GM19463 (cell line): ENCODE measurements at regions not wholly inside any gene's neighbourhood (a gene's known extent, or its start where the extent isn't known, plus 50 kb on each side); places are given as distances from the start of the nearest gene placed in this dataset.

Experiments used
- ATAC-seq: cut with Tn5 transposase; IDR thresholded peaks from one replicate; pipeline ENCODE4 v1.9.1; 2021; ENCODE audit warnings: mild to moderate bottlenecking, moderate library complexity; ENCODE audit not compliant: unreplicated experiment

DNA sequence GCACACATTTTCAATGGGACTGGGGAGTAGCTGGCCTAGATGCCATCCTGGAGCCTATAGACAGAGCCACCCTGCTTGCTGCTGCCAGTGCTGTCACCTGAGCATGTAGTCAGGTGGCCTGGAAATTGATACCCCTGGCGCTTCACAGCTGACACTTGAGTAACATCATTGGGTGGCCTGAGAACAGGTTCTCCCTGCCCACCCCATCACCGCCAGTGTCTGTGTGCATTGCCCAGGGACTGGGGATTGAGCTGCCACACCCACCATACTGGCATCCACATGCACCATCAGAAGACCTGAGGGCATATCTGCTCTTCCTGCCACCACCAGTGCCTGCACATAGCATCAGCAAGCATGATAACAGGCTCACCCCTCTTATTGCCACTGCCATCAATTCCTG is 1142.9 kb upstream of the PABPC4L start:
- no peak for ATAC-seq

GRCh38 chr4:135338181-135338580 is 1136.6 kb upstream of the PABPC4L start:
- no peak for ATAC-seq

DNA sequence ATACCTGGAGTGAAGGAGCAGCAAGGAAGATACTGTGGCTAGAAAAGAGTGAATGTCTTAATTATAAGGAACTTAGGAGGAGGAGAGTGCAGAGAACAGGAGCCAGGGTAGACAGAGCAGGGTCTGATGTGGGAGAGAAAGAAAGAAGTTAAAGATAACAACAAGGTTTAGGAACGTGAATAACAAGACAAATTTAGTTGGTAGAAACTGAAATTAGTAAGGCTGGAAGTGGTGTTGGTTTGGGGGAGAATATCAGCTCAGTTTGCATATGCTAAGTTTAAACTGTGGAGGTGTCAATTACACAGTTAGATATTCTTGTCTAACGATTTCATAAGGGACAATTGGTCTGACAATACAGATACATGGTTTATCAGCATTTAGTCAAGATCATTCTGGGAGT is 1123.7 kb upstream of the PABPC4L start:
- ATAC-seq = no peak

GRCh38 chr4:135319685-135320084 is 1118.1 kb upstream of the PABPC4L start:
- ATAC-seq = no peak

GRCh38 chr4:135316266-135316779 is 1114.7 kb upstream of the PABPC4L start:
- ATAC-seq = no peak

- ATAC-seq = no peak
Measured at GRCh38 chr4:135290136-135290535, 1088.5 kb upstream of the PABPC4L start.

DNA sequence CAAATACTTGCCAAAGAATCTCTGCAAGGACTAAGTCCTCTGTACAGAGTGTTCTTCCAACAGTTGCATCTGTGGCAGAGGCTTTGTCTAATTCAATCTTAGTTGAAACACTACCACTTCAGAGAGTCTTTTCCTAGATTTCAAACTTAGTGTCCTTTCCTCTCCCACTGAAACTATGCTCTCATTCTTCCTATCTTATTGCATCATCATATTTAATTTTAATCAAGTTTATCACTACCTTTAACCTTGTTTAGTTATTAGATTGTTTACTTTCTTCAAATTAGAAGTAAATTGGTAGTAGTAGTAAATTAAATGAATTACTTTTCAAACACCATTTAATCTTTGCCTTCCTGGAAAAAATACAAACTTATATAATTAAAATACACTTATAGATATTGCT is 1082.3 kb upstream of the PABPC4L start:
- ATAC-seq = no peak

GRCh38 chr4:135282676-135283075 is 1081.1 kb upstream of the PABPC4L start:
- no peak for ATAC-seq

DNA sequence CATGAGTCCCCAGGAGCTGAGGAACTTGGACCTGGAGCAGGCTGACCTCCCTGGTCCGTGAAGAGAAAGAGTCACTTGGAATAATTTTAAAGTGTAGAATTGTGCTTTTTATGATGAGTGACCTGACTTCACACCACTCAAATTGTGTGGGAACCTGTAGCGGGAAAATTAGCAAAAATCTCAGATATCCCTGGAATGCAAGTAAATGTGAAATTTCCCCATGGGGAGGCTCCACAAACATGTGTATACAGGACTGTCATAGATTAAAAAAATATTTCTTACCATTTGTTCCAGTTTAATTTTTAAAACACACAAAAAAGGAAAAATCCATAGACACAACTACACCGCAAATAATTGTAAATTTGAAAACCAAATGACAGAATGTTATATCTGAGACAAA is 1079.6 kb upstream of the PABPC4L start:
- ATAC-seq = no peak

DNA sequence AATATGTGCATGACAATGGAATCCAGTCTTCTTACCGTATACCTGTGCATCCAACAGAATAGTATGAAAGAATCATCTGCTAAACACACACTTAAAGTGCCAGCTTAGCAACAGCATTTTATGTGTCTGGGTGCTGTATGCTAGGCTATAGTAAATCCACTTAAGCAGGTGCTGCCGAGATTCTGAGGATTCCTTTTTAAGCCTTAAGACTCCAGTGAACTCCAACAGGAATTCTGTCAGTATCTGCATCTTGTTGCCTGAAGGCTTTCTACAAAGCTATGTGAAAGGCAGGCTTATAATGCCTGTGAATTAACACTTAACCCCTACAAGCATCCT is 1076.4 kb upstream of the PABPC4L start:
- ATAC-seq = no peak

DNA sequence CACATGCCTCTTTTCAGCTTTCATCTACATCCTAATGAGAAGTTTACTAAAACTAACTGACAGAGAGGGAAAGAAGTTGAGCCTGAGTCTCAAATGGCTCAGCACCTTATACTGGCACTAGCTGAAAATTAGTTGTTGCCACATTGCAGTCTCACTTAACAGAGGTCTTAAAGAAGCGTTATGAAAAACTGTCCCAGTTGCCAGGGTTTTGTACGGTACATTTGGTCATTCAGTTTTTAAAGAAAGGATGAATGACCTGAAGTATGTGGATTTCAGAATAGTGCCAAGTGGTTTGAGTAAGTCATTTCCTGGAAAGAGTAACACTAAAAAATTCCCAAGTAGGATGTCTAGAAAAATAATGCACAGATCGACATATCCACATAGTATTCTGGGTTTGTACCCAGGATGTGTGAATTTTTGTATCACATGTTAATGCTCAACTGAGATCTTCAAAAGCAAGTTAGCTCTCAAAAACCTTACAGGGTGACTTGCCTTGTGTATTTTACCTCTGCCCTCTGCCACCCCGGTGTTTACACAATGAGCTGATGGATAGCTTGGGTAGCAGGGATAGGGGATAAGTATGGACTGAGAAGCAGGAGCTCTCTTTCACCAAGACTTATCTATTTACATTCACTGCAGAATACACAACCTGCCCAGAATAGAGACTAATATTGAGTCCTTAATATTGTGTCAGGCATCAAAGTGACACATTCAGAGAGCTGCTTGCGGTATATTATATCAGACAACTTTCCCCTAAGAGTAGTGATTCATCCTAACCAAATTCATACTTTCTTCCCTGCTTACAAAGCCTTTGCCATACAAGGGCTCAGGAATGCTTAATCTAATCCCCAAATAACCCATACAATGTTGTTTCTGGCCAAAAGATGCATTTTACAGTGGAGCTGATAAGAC is 1075.7 kb upstream of the PABPC4L start:
- no peak for ATAC-seq

DNA sequence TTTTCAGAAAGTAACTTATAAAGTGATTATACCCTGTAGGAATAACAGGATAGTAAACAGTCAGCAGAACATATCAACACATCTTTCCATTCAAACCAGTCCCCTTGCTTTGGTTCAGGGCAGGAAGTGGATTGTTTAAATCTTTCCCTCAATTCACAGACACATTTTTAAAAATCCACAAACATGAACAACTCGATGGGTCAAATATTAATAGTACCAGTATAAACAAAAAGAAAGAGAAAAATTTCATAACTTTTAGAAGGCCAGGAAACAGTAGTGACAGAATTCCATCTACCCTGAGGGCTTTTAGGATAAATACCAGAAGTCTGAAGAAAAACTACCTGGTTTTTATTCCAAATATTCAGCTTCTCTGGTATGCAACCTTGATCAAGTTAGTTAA is 1072.8 kb upstream of the PABPC4L start:
- ATAC-seq = no peak

DNA sequence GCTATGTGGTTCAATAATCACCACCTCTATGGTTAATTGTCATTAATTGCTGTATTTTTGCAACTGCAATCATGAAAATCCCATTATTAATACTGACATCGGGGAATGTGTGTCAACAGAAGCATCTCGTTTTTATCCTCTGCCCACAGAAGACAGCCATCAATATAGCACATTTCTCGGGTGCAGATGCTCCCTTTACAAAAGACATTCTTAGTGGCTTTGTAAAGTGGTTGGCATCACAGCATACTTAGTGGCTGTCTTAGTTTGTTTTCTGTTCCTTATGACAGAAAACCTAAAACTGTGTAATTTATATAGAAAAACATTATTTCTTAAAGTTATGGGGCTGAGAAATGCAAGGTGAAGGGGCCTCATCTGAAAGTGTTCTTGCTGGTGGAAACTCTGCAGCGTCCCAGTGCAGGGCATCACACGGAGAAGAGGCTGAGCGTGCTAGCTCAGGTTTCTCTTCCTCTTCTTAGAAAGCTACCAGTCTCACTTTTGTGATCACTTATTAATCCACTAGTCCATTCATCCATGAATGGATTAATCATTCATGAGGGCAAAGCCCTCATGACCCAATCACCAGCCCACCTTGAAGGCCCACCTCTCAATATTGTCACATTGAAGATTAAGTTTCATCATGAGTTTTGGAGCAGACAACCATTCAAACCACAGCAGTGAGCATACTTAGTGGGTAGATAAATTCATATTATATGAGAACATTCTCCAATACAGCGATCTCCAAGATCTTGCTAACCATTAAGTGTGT is 1067.7 kb upstream of the PABPC4L start:
- peak; percentile 91 for ATAC-seq

GRCh38 chr4:135268369-135268768 is 1066.8 kb upstream of the PABPC4L start:
- no peak for ATAC-seq

- ATAC-seq = no peak
Measured at GRCh38 chr4:135267148-135267865, 1065.7 kb upstream of the PABPC4L start.

DNA sequence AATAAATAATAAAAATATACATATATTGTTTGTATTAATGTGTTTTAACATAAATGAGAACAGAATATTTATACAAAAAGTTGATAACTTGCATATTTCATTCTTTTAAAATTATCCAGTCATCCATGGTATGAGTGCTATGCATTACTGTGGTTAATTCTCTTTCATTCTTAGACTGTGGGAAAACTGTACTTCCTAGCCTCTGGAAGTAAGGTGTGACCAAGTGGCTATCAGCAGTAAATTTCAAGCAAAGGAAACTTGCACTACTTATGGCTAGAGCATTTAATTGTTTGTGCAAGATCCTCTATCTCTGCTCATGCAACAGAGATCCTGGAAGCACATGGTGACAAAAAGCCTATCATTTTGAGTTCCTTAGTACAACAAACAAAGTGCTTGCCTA is 1054.5 kb upstream of the PABPC4L start:
- no peak for ATAC-seq

DNA sequence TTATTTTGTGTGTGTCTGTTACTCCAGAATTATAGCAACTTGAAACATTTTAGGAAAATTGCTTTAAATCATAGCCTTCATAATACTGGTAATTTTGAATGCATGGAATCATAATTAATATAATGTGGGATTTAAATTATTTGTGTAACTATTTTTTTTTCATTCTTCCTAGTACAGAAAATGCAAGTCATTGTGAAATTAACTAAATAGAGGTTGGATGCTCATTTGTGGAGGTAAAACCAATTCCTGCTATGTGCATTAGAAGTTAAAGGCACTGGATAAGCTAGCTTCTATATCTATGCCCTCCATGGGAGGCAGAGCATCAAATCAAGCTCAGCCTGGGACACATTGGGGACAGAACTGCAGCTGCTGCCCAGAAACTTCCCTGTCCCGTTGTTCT is 1048.5 kb upstream of the PABPC4L start:
- no peak for ATAC-seq

GRCh38 chr4:135249024-135249423 is 1047.4 kb upstream of the PABPC4L start:
- ATAC-seq = no peak

DNA sequence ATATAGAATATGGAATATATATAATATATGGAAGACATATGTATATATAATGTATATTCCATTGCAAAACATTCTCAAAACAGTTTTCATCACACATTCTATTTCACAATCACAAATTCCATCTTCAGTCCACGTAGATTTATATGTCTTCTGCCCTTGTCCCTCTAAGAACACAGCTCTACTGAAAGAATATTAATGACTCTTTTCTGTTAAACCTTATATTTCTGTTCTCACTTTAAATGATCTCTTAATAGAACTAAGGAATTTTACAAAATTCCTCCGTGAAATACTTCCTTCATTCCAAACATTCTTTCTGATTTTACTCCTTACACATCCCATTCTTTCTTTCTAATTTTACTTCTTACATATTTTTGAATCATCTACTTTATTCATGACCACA is 1043.1 kb upstream of the PABPC4L start:
- ATAC-seq = no peak

DNA sequence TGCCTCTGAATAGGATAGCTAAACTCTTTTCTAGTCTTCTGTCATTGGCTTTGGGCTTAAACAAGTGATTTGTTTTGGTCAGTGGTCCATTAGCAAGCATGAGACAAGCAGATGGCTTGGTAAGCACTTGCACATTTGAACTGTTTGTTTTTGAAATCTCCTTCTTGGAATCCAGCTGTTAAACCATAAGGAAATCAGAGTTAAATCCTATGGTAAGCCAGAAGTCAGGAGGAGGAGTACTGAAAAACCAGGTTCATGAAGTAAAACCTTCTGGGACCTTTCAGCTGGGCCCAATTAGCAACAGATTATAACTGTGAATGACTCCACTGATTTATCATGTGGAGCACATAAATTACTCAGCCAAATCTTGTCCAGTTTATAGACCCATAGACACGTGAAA is 1042.5 kb upstream of the PABPC4L start:
- ATAC-seq = no peak

- ATAC-seq = no peak
Measured at GRCh38 chr4:135240796-135241195, 1039.2 kb upstream of the PABPC4L start.
